Mesenchymal stem cell (in vitro differentiated cells and primary cell): ENCODE measurements at regions not wholly inside any gene's neighbourhood (a gene's known extent, or its start where the extent isn't known, plus 50 kb on each side); places are given as distances from the start of the nearest gene placed in this dataset.

Source experiments
- DNase-seq: peaks from one replicate; pipeline ENCODE4 v3.0.0-alpha.2; 2013
- H2AFZ ChIP-seq: one replicate; pipeline ENCODE4 v1.6.1; 2013; ENCODE audit warnings: low read depth, mild to moderate bottlenecking, control low read depth, inconsistent platforms, low read length, moderate library complexity
- H2AK5ac ChIP-seq: 2 replicates; pipeline ENCODE4 v1.6.1; 2013; ENCODE audit warnings: low read length, moderate library complexity, mild to moderate bottlenecking, inconsistent platforms; ENCODE audit not compliant: severe bottlenecking
- H2BK120ac ChIP-seq: one replicate; pipeline ENCODE4 v1.6.1; 2013; ENCODE audit warnings: low read depth, mild to moderate bottlenecking, inconsistent platforms, low read length, moderate library complexity
- H2BK12ac ChIP-seq, 2 experiments: one replicate each; pipeline ENCODE4 v1.6.1; 2013; ENCODE audit warnings: inconsistent platforms in 2 of 2, low read length in 2 of 2, mild to moderate bottlenecking in 2 of 2, moderate library complexity in 2 of 2, control low read depth in 1 of 2
- H2BK15ac ChIP-seq: one replicate; pipeline ENCODE4 v1.6.1; 2013; ENCODE audit warnings: mild to moderate bottlenecking, low read depth, inconsistent platforms; ENCODE audit not compliant: poor library complexity, severe bottlenecking
- H2BK5ac ChIP-seq: 2 replicates; pipeline ENCODE4 v1.6.1; 2013; ENCODE audit warnings: low read depth, mild to moderate bottlenecking, low read length, control low read depth, inconsistent platforms; ENCODE audit not compliant: poor library complexity, severe bottlenecking
- H3K14ac ChIP-seq, 2 experiments: one replicate each; pipeline ENCODE4 v1.6.1; 2013; ENCODE audit warnings: inconsistent platforms in 2 of 2, low read length in 2 of 2, control low read depth in 1 of 2, mild to moderate bottlenecking in 1 of 2, moderate library complexity in 1 of 2
- H3K18ac ChIP-seq, 2 experiments: one replicate each; pipeline ENCODE4 v1.6.1; 2013; ENCODE audit warnings: inconsistent platforms in 2 of 2, low read length in 2 of 2, control low read depth in 1 of 2, low read depth in 1 of 2, mild to moderate bottlenecking in 1 of 2
- H3K23ac ChIP-seq, 2 experiments: one replicate each; pipeline ENCODE4 v1.6.1; 2013; ENCODE audit warnings: inconsistent platforms in 2 of 2, low read length in 2 of 2, mild to moderate bottlenecking in 2 of 2, moderate library complexity in 2 of 2, control low read depth in 1 of 2
- H3K27ac ChIP-seq: 2 replicates; pipeline ENCODE4 v1.5.1; 2013; ENCODE audit warnings: mild to moderate bottlenecking, moderate library complexity, low read length, control low read depth, inconsistent platforms; ENCODE audit not compliant: poor library complexity, severe bottlenecking
- H3K27me3 ChIP-seq, 2 experiments: 2 replicates each; pipeline versions ENCODE4 v1.6.1 to v1.7.0; 2013; ENCODE audit warnings: low read length in 2 of 2, mild to moderate bottlenecking in 2 of 2, moderate library complexity in 2 of 2, control low read depth in 1 of 2, inconsistent platforms in 1 of 2; ENCODE audit not compliant: control insufficient read depth in 1 of 2, insufficient read depth in 1 of 2
- H3K36me3 ChIP-seq, 2 experiments: 2 replicates each; pipeline versions ENCODE4 v1.6.1 to v1.7.0; 2013; ENCODE audit warnings: low read length in 2 of 2, control low read depth in 1 of 2, inconsistent platforms in 1 of 2, low read depth in 1 of 2, mild to moderate bottlenecking in 1 of 2; ENCODE audit not compliant: insufficient read depth in 2 of 2, control insufficient read depth in 1 of 2
- H3K4ac ChIP-seq, 2 experiments: one replicate each; pipeline ENCODE4 v1.6.1; 2013; ENCODE audit warnings: inconsistent platforms in 2 of 2, low read length in 2 of 2, mild to moderate bottlenecking in 2 of 2, moderate library complexity in 2 of 2, control low read depth in 1 of 2, low read depth in 1 of 2
- H3K4me1 ChIP-seq: 2 replicates; pipeline ENCODE4 v1.6.1; 2013; ENCODE audit warnings: low read depth, low read length, control low read depth; ENCODE audit not compliant: control insufficient read depth, insufficient read depth
- H3K4me2 ChIP-seq: 2 replicates; pipeline ENCODE4 v1.6.1; 2013; ENCODE audit warnings: low read length, mild to moderate bottlenecking, inconsistent platforms; ENCODE audit not compliant: poor library complexity, severe bottlenecking
- H3K4me3 ChIP-seq, 2 experiments: 2 replicates each; pipeline versions ENCODE4 v1.5.1 to v1.7.0; 2013; ENCODE audit warnings: low read length in 2 of 2, mild to moderate bottlenecking in 2 of 2, control low read depth in 1 of 2, low read depth in 1 of 2; ENCODE audit not compliant: insufficient read depth in 1 of 2
- H3K79me1 ChIP-seq: replicated peaks from 2 replicates; pipeline ENCODE4 v1.6.1; 2013; ENCODE audit warnings: mild to moderate bottlenecking, control low read depth, low read length, inconsistent platforms; ENCODE audit not compliant: poor library complexity, severe bottlenecking
- H3K9ac ChIP-seq: 2 replicates; pipeline ENCODE4 v1.7.0; 2013; ENCODE audit warnings: mild to moderate bottlenecking, low read length, moderate library complexity
- H3K9me3 ChIP-seq: 2 replicates; pipeline ENCODE4 v1.7.0; 2013; ENCODE audit warnings: mild to moderate bottlenecking, low read length; ENCODE audit not compliant: control insufficient read depth
- H4K8ac ChIP-seq: one replicate; pipeline ENCODE4 v1.6.1; 2013; ENCODE audit warnings: inconsistent platforms, mild to moderate bottlenecking, low read length, moderate library complexity
- H4K91ac ChIP-seq: one replicate; pipeline ENCODE4 v1.6.1; 2013; ENCODE audit warnings: mild to moderate bottlenecking, low read length, inconsistent platforms
- WGBS: methylation state at CpG from one replicate; pipeline ENCODE4 v1.1.7; 2013; ENCODE audit warnings: mixed read lengths; 5-methylcytosine and 5-hydroxymethylcytosine counted together

DNA sequence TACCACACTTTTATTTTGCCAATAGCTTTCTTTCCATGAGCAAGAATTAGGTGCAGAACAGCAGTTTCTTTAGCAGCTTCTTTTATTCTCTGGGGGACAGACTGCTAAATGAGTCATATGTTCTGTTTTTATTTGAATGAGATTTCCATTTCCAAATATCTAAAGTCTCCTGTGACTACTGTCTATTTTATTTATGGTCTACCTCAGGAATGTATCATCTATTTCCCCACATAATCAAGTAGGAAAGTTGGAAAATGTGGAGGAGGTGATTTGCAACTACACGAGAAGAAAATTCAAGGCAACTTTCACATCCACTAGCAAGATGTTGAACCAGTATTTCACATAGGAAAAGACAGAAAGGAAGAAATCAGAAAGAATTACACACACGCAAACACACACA is 139.9 kb upstream of the MEX3C start:
- no peak overlapping the region for H2BK5ac ChIP-seq
- no peak overlapping the region for H3K4me2 ChIP-seq
- H2AK5ac ChIP-seq: no peak overlapping the region
- H2BK15ac ChIP-seq: no peak overlapping the region
- H2AFZ ChIP-seq: no peak overlapping the region
- H3K14ac ChIP-seq: no peak overlapping the region
- H3K23ac ChIP-seq: no peak overlapping the region
- H2BK120ac ChIP-seq: no peak overlapping the region
- H3K4ac ChIP-seq: no peak overlapping the region
- no peaks in the 10 kb centered on the region for H3K9me3 ChIP-seq
- H3K36me3 ChIP-seq: no peaks in the 10 kb centered on the region
- H3K79me1 ChIP-seq: no peaks in the 10 kb centered on the region
- H3K27ac ChIP-seq: no peak overlapping the region
- H4K8ac ChIP-seq: no peak overlapping the region
- H3K4me3 ChIP-seq: no peak overlapping the region
- H4K91ac ChIP-seq: no peak overlapping the region
- H3K4me1 ChIP-seq: no peaks in the 10 kb centered on the region
- H3K18ac ChIP-seq: no peak overlapping the region
- peak; percentile 62 for DNase-seq
- H3K27me3 ChIP-seq: peaks cover 0 to 4% of the 10 kb centered on the region in 2 experiments
- WGBS: 45% methylated on average over 2 of the region's 2 CpGs
- no peak overlapping the region for H3K9ac ChIP-seq
- no peak overlapping the region for H2BK12ac ChIP-seq

DNA sequence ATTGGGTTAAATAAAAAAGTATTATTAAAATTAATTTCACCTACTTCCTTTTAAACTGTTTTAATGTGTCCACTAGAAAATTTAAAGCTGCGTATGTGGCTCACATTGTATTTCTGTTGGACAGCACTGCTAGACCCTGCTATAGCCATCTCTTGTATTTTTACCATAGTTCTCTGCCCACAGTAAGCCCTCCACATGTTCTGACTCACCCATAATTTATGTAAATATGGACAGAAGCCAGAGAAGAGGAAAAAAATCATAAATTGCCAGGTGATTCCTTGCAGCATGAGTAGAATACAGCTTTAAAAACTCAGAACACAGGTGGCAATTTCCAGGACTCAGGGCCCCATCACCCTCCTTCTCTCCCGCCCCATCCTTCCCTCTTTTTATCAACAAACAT is 142.4 kb upstream of the MEX3C start:
- Histone ChIP-seq H3K4me1 (peaks cover 2% of the 10 kb centered on the region), H2BK5ac (no peak overlapping the region), H3K14ac (no peak overlapping the region), H3K9ac (no peak overlapping the region), H3K9me3 (no peaks in the 10 kb centered on the region), H4K91ac (no peak overlapping the region), H2BK12ac (no peak overlapping the region), H3K18ac (no peak overlapping the region), H3K4ac (no peak overlapping the region), H3K4me3 (no peak overlapping the region), H3K27ac (no peak overlapping the region), H3K36me3 (no peaks in the 10 kb centered on the region), H3K79me1 (no peaks in the 10 kb centered on the region), H4K8ac (no peak overlapping the region), H2BK120ac (no peak overlapping the region), H3K4me2 (no peak overlapping the region), H3K23ac (no peak overlapping the region), H2BK15ac (no peak overlapping the region), H3K27me3 (peaks cover 0 to 4% of the 10 kb centered on the region in 2 experiments), H2AFZ (no peak overlapping the region), H2AK5ac (no peak overlapping the region)
- 75% methylated on average over 1 of the region's 2 CpGs for WGBS
- DNase-seq: no peak

DNA sequence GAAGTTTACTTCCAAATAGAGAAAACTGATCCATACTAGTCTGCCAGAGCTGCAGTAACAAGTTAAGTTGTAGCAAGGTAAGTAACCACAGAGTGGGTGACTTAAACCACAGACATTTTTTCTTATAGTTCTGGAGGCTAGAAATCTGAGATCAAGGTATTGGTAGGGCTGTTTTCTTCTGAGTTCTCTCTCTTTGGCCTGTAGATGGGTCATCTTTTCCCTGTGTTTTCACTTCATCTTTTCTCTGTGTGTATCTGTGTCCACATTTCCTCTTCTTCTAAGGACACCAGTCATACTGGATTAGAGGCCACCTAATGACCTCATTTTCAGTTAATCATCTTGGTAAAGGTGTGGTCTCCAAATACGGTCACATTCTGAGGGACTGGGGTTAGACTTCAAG is 142.9 kb upstream of the MEX3C start:
- H3K4me3 ChIP-seq: no peak overlapping the region
- no peak overlapping the region for H2AK5ac ChIP-seq
- 82% methylated on average over 1 of the region's 1 CpG for WGBS
- no peak overlapping the region for H4K91ac ChIP-seq
- peaks cover 2% of the 10 kb centered on the region for H3K4me1 ChIP-seq
- peaks cover 0 to 4% of the 10 kb centered on the region in 2 experiments for H3K27me3 ChIP-seq
- no peak overlapping the region for H3K4me2 ChIP-seq
- H2BK120ac ChIP-seq: no peak overlapping the region
- H3K4ac ChIP-seq: no peak overlapping the region
- no peaks in the 10 kb centered on the region for H3K9me3 ChIP-seq
- H3K27ac ChIP-seq: no peak overlapping the region
- H3K79me1 ChIP-seq: no peaks in the 10 kb centered on the region
- H3K14ac ChIP-seq: no peak overlapping the region
- H2BK12ac ChIP-seq: no peak overlapping the region
- H2BK5ac ChIP-seq: no peak overlapping the region
- DNase-seq: no peak
- H3K9ac ChIP-seq: no peak overlapping the region
- no peak overlapping the region for H4K8ac ChIP-seq
- H2AFZ ChIP-seq: no peak overlapping the region
- no peak overlapping the region for H3K18ac ChIP-seq
- H3K23ac ChIP-seq: no peak overlapping the region
- no peak overlapping the region for H2BK15ac ChIP-seq
- no peaks in the 10 kb centered on the region for H3K36me3 ChIP-seq

DNA sequence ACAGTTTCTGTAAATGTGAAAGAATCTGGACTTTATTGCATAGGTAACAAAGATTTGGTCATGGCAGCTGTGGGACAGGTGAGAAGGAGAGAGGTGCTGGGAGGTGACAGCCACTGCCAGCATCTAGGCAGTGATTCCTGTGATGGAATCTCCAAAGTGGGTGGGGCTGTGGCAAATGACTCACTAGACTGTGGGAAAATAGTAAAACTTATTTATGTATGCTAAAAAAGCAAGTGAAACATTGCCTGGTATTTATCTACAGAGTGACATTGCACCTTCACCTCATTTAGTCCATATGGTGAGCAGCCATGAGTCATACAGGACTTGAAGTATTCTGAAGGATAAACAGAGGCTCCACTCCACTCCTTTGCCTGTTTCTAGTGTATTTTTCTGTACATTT is 145.3 kb upstream of the MEX3C start:
- no peaks in the 10 kb centered on the region for H3K36me3 ChIP-seq
- H2BK5ac ChIP-seq: no peak overlapping the region
- no peak overlapping the region for H2BK15ac ChIP-seq
- no peak overlapping the region for H4K91ac ChIP-seq
- H3K4me1 ChIP-seq: peaks cover 2% of the 10 kb centered on the region
- H3K14ac ChIP-seq: no peak overlapping the region
- H3K9me3 ChIP-seq: no peaks in the 10 kb centered on the region
- H3K79me1 ChIP-seq: no peaks in the 10 kb centered on the region
- H3K4ac ChIP-seq: no peak overlapping the region
- H2BK12ac ChIP-seq: no peak overlapping the region
- no peak overlapping the region for H3K23ac ChIP-seq
- no peak overlapping the region for H2AFZ ChIP-seq
- no peak overlapping the region for H3K9ac ChIP-seq
- H3K27me3 ChIP-seq: peaks cover 0 to 4% of the 10 kb centered on the region in 2 experiments
- H3K4me3 ChIP-seq: no peak overlapping the region
- H4K8ac ChIP-seq: no peak overlapping the region
- H2BK120ac ChIP-seq: no peak overlapping the region
- H3K27ac ChIP-seq: no peak overlapping the region
- H2AK5ac ChIP-seq: no peak overlapping the region
- peak overlapping the region in 1 of 2 experiments; percentile 3 for H3K18ac ChIP-seq
- peak; percentile 91 for DNase-seq
- H3K4me2 ChIP-seq: no peak overlapping the region
